Bronchial epithelial cell (primary cell): ENCODE measurements at regions not wholly inside any gene's neighbourhood (a gene's known extent, or its start where the extent isn't known, plus 50 kb on each side); places are given as distances from the start of the nearest gene placed in this dataset.

ENCODE experiments used
- DNase-seq: peaks from one replicate; pipeline ENCODE4 v3.0.0-alpha.2; 2010; ENCODE audit warnings: low read depth
- FAIRE-seq: peaks from 2 replicates; lab custom pipeline; 2011; peaks lifted over from hg19 to GRCh38; lab: Jason Lieb, UNC
- H3K27me3 ChIP-seq: 2 replicates; pipeline ENCODE4 v1.5.1; 2011; ENCODE audit warnings: low read length; ENCODE audit not compliant: control insufficient read depth, insufficient read depth
- H3K36me3 ChIP-seq: 2 replicates; pipeline ENCODE4 v1.5.1; 2011; ENCODE audit warnings: low read length; ENCODE audit not compliant: control insufficient read depth, insufficient read depth
- H3K4me3 ChIP-seq: 2 replicates; pipeline ENCODE4 v1.5.1; 2011; ENCODE audit warnings: mild to moderate bottlenecking, low read depth, low read length, control low read depth
- TF ChIP-seq, protein P1 (sequence below): IDR thresholded peaks from 2 replicates; pipeline ENCODE4 v1.5.1; 2011; ENCODE audit warnings: mild to moderate bottlenecking, moderate library complexity, low read length, control low read depth, inconsistent platforms; ENCODE audit not compliant: insufficient read depth, severe bottlenecking

DNA sequence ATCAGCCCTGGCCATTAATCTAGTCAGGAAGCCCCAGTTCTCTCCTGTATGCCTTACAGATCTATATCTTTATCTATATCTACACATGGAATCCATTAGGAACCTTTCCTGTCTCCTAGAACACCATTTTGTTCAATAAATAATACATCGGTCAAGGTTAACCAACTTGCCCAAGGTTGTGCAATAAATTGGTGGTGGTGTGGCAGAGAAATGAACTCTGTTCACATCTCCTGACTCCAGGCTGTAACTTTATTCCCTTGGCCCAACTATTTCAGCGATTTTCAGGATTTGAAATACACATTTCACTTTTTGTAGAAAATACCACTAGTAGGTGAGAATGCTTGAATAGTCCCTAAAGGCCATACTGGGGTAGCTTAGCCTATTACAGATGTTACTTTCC is 712.5 kb upstream of the FZD8 start:
- Histone ChIP-seq H3K27me3 (no peaks in the 10 kb centered on the region), H3K36me3 (no peaks in the 10 kb centered on the region), H3K4me3 (no peak overlapping the region)
- DNase-seq (no peak), FAIRE-seq (no peak)
- TF ChIP-seq, protein P1, sequence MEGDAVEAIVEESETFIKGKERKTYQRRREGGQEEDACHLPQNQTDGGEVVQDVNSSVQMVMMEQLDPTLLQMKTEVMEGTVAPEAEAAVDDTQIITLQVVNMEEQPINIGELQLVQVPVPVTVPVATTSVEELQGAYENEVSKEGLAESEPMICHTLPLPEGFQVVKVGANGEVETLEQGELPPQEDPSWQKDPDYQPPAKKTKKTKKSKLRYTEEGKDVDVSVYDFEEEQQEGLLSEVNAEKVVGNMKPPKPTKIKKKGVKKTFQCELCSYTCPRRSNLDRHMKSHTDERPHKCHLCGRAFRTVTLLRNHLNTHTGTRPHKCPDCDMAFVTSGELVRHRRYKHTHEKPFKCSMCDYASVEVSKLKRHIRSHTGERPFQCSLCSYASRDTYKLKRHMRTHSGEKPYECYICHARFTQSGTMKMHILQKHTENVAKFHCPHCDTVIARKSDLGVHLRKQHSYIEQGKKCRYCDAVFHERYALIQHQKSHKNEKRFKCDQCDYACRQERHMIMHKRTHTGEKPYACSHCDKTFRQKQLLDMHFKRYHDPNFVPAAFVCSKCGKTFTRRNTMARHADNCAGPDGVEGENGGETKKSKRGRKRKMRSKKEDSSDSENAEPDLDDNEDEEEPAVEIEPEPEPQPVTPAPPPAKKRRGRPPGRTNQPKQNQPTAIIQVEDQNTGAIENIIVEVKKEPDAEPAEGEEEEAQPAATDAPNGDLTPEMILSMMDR = no peak

DNA sequence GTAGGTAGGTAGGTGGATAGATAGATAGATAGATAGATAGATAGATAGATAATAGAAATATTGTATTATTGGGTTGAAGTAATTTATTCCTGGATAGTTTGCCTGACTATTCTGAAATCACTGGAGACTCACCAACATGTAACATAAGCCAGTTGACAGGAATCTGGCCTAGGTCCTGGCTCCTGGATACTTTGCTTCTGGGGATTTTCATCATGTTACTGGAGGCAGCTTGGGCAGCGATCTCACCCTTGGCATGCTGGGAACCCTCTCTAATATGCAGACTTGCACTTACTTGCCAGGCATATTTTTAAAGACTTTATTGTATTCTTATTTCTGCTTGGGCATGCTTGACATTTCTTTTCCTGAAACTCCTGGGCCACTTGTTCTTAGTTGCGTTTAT is 709.1 kb upstream of the FZD8 start:
- TF ChIP-seq, protein P1 = no peak
- Histone ChIP-seq H3K27me3 (no peaks in the 10 kb centered on the region), H3K4me3 (no peak overlapping the region), H3K36me3 (no peaks in the 10 kb centered on the region)
- FAIRE-seq = no peak
- peak; percentile 41 for DNase-seq

DNA sequence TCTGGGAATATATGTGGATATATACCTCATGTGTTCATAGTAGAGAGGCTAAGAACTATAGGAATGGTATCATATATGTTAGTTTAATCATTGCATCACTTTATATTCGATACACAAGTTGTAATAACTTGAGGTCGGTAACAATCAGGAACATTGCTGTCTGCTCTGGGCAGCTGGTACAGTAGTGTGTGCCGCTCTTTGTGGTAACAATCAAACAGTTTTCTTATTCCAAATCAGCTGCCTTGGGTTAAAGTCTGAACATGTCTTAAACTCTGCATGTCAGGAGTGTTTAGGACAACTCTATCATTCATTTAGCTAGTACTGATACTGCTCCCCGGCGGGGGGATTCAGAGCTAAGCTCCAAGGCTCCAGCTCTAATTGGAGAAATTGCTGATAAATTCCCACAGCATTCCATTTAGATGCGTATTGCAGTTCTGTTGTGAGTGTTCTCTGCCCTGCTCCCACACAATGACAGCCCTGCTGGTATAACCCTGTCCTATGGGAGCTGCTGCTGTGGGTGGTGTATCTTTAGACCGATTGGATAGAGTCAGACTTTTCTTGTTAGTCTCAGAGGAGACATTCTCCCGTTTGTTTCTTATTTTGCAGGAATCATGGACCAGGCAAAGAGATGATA is 707.5 kb upstream of the FZD8 start:
- no peak for FAIRE-seq
- TF ChIP-seq, protein P1 = no peak
- no peaks in the 10 kb centered on the region for H3K36me3 ChIP-seq
- no peaks in the 10 kb centered on the region for H3K27me3 ChIP-seq
- H3K4me3 ChIP-seq = no peak overlapping the region
- DNase-seq = peak; percentile 22

DNA sequence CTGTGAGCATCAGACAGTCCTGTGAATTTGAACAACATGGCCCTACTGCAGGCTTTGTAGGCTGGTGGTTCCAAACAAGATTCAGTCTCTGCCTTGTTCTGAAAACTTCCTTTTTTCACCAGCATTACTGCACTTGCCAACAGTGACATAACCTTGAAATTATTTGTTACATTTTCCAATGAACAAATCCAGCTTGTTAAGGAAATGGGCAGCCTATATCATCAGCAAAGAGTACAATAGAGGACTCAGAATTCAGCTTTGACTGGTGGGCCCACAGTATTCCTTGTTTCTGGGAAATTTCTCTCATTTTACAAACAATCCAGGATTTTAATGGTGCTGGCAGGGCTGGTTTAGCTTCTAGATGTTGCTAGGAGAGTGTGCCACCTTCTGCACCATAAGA is 703.7 kb upstream of the FZD8 start:
- DNase-seq (no peak), FAIRE-seq (no peak)
- no peaks in the 10 kb centered on the region for H3K36me3 ChIP-seq
- no peaks in the 10 kb centered on the region for H3K27me3 ChIP-seq
- no peak overlapping the region for H3K4me3 ChIP-seq
- TF ChIP-seq, protein P1 = no peak

DNA sequence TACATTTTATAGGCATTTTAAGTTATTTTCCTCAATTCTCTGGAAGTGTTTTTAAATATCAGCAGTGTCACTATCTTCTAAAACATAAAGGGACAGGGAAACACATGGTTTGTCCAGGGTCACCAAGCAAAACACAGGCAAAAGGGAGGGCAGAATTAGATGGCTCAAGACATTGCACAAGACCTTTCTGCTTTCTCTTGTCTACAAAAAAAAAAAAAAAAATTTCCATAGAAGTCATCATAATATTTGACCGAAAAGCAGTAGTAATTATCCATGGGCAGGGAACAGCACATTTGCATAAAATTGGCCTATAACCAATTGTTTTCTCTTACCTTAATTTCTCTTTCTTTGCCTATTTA is 703.1 kb upstream of the FZD8 start:
- no peaks in the 10 kb centered on the region for H3K27me3 ChIP-seq
- no peaks in the 10 kb centered on the region for H3K36me3 ChIP-seq
- DNase-seq (no peak), FAIRE-seq (no peak)
- TF ChIP-seq, protein P1 = no peak
- no peak overlapping the region for H3K4me3 ChIP-seq
